Mucosa of gallbladder (tissue), 1 donor: ENCODE measurements at regions not wholly inside any gene's neighbourhood (a gene's known extent, or its start where the extent isn't known, plus 50 kb on each side); places are given as distances from the start of the nearest gene placed in this dataset.
"Not testable (repeated sequence)": the region's sequence is repeated elsewhere in the genome, so short reads cannot be mapped to it uniquely, and the experiment has no call there.

Experiments
- DNase-seq: peaks from one replicate; pipeline ENCODE4 v3.0.0-alpha.2; 2020; ENCODE audit warnings: low spot score
- donor health status: DM: no; HTN: no; CAD: no.

- no peak for DNase-seq
Observed at GRCh38 chr6:22747571-22747970, 178.2 kb downstream of the HDGFL1 start.

GRCh38 chr6:22748681-22749080 is 179.3 kb downstream of the HDGFL1 start:
- DNase-seq = no peak

- no peak for DNase-seq
Observed at GRCh38 chr6:22749696-22750095, 180.3 kb downstream of the HDGFL1 start.

- no peak for DNase-seq
Observed at GRCh38 chr6:22751223-22751622, 181.9 kb downstream of the HDGFL1 start.

GRCh38 chr6:22752522-22752921 is 183.2 kb downstream of the HDGFL1 start:
- no peak for DNase-seq

- DNase-seq = no peak
Observed at GRCh38 chr6:22754061-22754460, 184.7 kb downstream of the HDGFL1 start.

- no peak for DNase-seq
Observed at GRCh38 chr6:22755605-22756004, 186.2 kb downstream of the HDGFL1 start.

GRCh38 chr6:22756365-22756764 is 187.0 kb downstream of the HDGFL1 start:
- no peak for DNase-seq

- DNase-seq = no peak
Observed at GRCh38 chr6:22764496-22764895, 195.1 kb downstream of the HDGFL1 start.

- DNase-seq = no peak
Observed at GRCh38 chr6:22765015-22765414, 195.6 kb downstream of the HDGFL1 start.

GRCh38 chr6:22766979-22767378 is 197.6 kb downstream of the HDGFL1 start:
- no peak for DNase-seq

GRCh38 chr6:22770054-22770453 is 200.7 kb downstream of the HDGFL1 start:
- no peak for DNase-seq

GRCh38 chr6:22774129-22774528 is 204.8 kb downstream of the HDGFL1 start:
- DNase-seq = no peak

- DNase-seq = not testable (repeated sequence)
Observed at GRCh38 chr6:22778438-22778837, 209.1 kb downstream of the HDGFL1 start.

- DNase-seq = no peak
Observed at GRCh38 chr6:22779062-22779461, 209.7 kb downstream of the HDGFL1 start.

- no peak for DNase-seq
Observed at GRCh38 chr6:22783931-22784330, 214.6 kb downstream of the HDGFL1 start.

GRCh38 chr6:22784601-22785410 is 215.4 kb downstream of the HDGFL1 start:
- DNase-seq = no peak

- no peak for DNase-seq
Observed at GRCh38 chr6:22788038-22788437, 218.7 kb downstream of the HDGFL1 start.

- no peak for DNase-seq
Observed at GRCh38 chr6:22789315-22789714, 219.9 kb downstream of the HDGFL1 start.

- no peak for DNase-seq
Observed at GRCh38 chr6:22794844-22795243, 225.5 kb downstream of the HDGFL1 start.

GRCh38 chr6:22800451-22800850 is 231.1 kb downstream of the HDGFL1 start:
- DNase-seq = no peak

- no peak for DNase-seq
Observed at GRCh38 chr6:22801831-22802230, 232.5 kb downstream of the HDGFL1 start.

- no peak for DNase-seq
Observed at GRCh38 chr6:22804620-22805261, 235.4 kb downstream of the HDGFL1 start.
